ENCODE measurements at regions not wholly inside any gene's neighbourhood (a gene's known extent, or its start where the extent isn't known, plus 50 kb on each side); places are given as distances from the start of the nearest gene placed in this dataset.

- no peak for DNase-seq (ENCODE audit: low read depth)
- Histone ChIP-seq H3K4me3 (ENCODE audit: low read depth, low read length) (no peak overlapping the region), H3K27me3 (ENCODE audit: control insufficient read depth, insufficient read depth, low read length) (no peaks in the 10 kb centered on the region), H3K36me3 (ENCODE audit: control insufficient read depth, insufficient read depth, low read length) (no peaks in the 10 kb centered on the region)
- no peak for TF ChIP-seq CTCF (IDR thresholded peaks at IDR 0.05; ENCODE audit: insufficient read depth, low read length, poor library complexity, severe bottlenecking)
Observed at GRCh38 chr17:55645361-55645760, 77.3 kb downstream of the TMEM100 start.

GRCh38 chr17:55644346-55644745 lies 78.3 kb downstream of the TMEM100 start:
- Histone ChIP-seq H3K27me3 (ENCODE audit: control insufficient read depth, insufficient read depth, low read length) (no peaks in the 10 kb centered on the region), H3K4me3 (ENCODE audit: low read depth, low read length) (no peak overlapping the region), H3K36me3 (ENCODE audit: control insufficient read depth, insufficient read depth, low read length) (no peaks in the 10 kb centered on the region)
- no peak for DNase-seq (ENCODE audit: low read depth)
- no peak for TF ChIP-seq CTCF (IDR thresholded peaks at IDR 0.05; ENCODE audit: insufficient read depth, low read length, poor library complexity, severe bottlenecking)

- Histone ChIP-seq H3K27me3 (ENCODE audit: control insufficient read depth, insufficient read depth, low read length) (no peaks in the 10 kb centered on the region), H3K36me3 (ENCODE audit: control insufficient read depth, insufficient read depth, low read length) (no peaks in the 10 kb centered on the region), H3K4me3 (ENCODE audit: low read depth, low read length) (no peak overlapping the region)
- no peak for DNase-seq (ENCODE audit: low read depth)
- TF ChIP-seq CTCF (IDR thresholded peaks at IDR 0.05; ENCODE audit: insufficient read depth, low read length, poor library complexity, severe bottlenecking), result no peak
Observed at GRCh38 chr17:55642741-55643140, 79.9 kb downstream of the TMEM100 start.

- Histone ChIP-seq H3K4me3 (ENCODE audit: low read depth, low read length) (no peak overlapping the region), H3K27me3 (ENCODE audit: control insufficient read depth, insufficient read depth, low read length) (no peaks in the 10 kb centered on the region)
- peak; percentile 56 for TF ChIP-seq CTCF (IDR thresholded peaks at IDR 0.05; ENCODE audit: insufficient read depth, low read length, poor library complexity, severe bottlenecking)
Observed at GRCh38 chr17:55641676-55642081, 81.0 kb downstream of the TMEM100 start.

GRCh38 chr17:55639096-55639495 lies 83.6 kb downstream of the TMEM100 start:
- TF ChIP-seq CTCF (IDR thresholded peaks at IDR 0.05; ENCODE audit: insufficient read depth, low read length, poor library complexity, severe bottlenecking), result no peak
- DNase-seq (ENCODE audit: low read depth), result no peak
- no peak overlapping the region for H3K4me3 ChIP-seq (ENCODE audit: low read depth, low read length)
- H3K36me3 ChIP-seq (ENCODE audit: control insufficient read depth, insufficient read depth, low read length), result no peaks in the 10 kb centered on the region
- no peaks in the 10 kb centered on the region for H3K27me3 ChIP-seq (ENCODE audit: control insufficient read depth, insufficient read depth, low read length)

More at GRCh38 chr17:55641676-55642081, 81.0 kb downstream of the TMEM100 start:
- no peaks in the 10 kb centered on the region for H3K36me3 ChIP-seq (ENCODE audit: control insufficient read depth, insufficient read depth, low read length)
- DNase-seq (ENCODE audit: low read depth), result peak; percentile 5

- Histone ChIP-seq H3K36me3 (ENCODE audit: control insufficient read depth, insufficient read depth, low read length) (no peaks in the 10 kb centered on the region), H3K4me3 (ENCODE audit: low read depth, low read length) (no peak overlapping the region), H3K27me3 (ENCODE audit: control insufficient read depth, insufficient read depth, low read length) (no peaks in the 10 kb centered on the region)
- DNase-seq (ENCODE audit: low read depth), result no peak
- TF ChIP-seq CTCF (IDR thresholded peaks at IDR 0.05; ENCODE audit: insufficient read depth, low read length, poor library complexity, severe bottlenecking), result no peak
Observed at GRCh38 chr17:55635253-55635914, 87.3 kb downstream of the TMEM100 start.
